Pancreas (tissue), 10 donors: ENCODE measurements at regions not wholly inside any gene's neighbourhood (a gene's known extent, or its start where the extent isn't known, plus 50 kb on each side); places are given as distances from the start of the nearest gene placed in this dataset.
"Not testable (repeated sequence)": the region's sequence is repeated elsewhere in the genome, so short reads cannot be mapped to it uniquely, and the experiment has no call there.

ENCODE experiments used
- ATAC-seq, 4 donors: fragments of 200-7000 bp; cut with Tn5 transposase; one replicate each; pipeline versions ENCODE4 v1.8.0 to v1.9.1; 2020; ENCODE audit warnings: mild to moderate bottlenecking in 4 of 4, moderate library complexity in 4 of 4
- DNase-seq, 6 donors: peaks; one replicate each; pipeline ENCODE4 v3.0.0-alpha.2; 2020
- FAIRE-seq: peaks from 2 replicates; lab custom pipeline; 2012; peaks lifted over from hg19 to GRCh38; lab: Jason Lieb, UNC
- H3K27ac ChIP-seq, 4 donors: fragments of 200-600 bp; sonication (generic); 1 replicate in 3 of 4; 2 replicates in 1 of 4; pipeline versions ENCODE4 v1.5.0 to v1.8.0; 2020
- H3K27me3 ChIP-seq, 4 donors: fragments of 200-600 bp; one replicate each; pipeline ENCODE4 v1.8.0; 2021
- H3K36me3 ChIP-seq, 3 donors: fragments of 200-600 bp; sonication (generic) in 1 of 3; one replicate each; pipeline versions ENCODE4 v1.5.0 to v1.8.0; 2020 to 2021
- H3K4me1 ChIP-seq, 3 donors: fragments of 200-600 bp; one replicate each; pipeline ENCODE4 v1.8.0; 2021
- H3K4me3 ChIP-seq, 4 donors: fragments of 200-600 bp; sonication (generic) in 2 of 4; one replicate each; pipeline versions ENCODE4 v1.5.0 to v1.8.0; 2020 to 2021
- H3K9me3 ChIP-seq, 4 donors: fragments of 200-600 bp; one replicate each; pipeline ENCODE4 v1.8.0; 2021
- CTCF ChIP-seq, 4 donors: fragments of 200-600 bp; sonication (generic) in 3 of 4; IDR thresholded peaks; one replicate each; pipeline versions ENCODE4 v1.5.0 to v1.8.0; 2021; ENCODE audit warnings: antibody characterized with exemption in 4 of 4
- WGBS, 2 donors: extraction: QIAGEN DNeasy Blood & Tissue Kit; methylation state at CpG; one replicate each; pipeline ENCODE4 v1.1.7; 2013; 5-methylcytosine and 5-hydroxymethylcytosine counted together
- intact Hi-C, 3 donors: fragments of 100-400 bp; cut with DNase I; formaldehyde crosslinking; loops; one replicate each; pipeline versions ENCODE4 v1.11.1 to v1.14.2; 2022
- donor health status: healthy with polysubstance abuse.
- donor health status: DM: no; HTN: no; CAD: no; lungs with moderate emphysema.
- donor health status: DM: no; HTN: no; CAD: no.
- donor health status: control.
- donor health status: control.
- donor health status: Bipolar disorder and iron deficiency.
- donor health status: DM: yes; HTN: yes; CAD: no.
- donor health status: DM: no; HTN: no; CAD: no.
- donor health status: DM: no; HTN: no; CAD: no.
- donor health status: DM: yes; HTN: yes; CAD: no.

- Histone ChIP-seq H3K9me3 (no peaks in the 10 kb centered on the region), H3K36me3 (no peaks in the 10 kb centered on the region), H3K4me3 (no peak overlapping the region), H3K27ac (no peak overlapping the region), H3K4me1 (peaks cover 0 to 2% (median 0%) of the 10 kb centered on the region in 3 donors), H3K27me3 (no peaks in the 10 kb centered on the region)
- FAIRE-seq = no peak
- DNase-seq = no peak
- intact Hi-C loops = no loop called here
- TF ChIP-seq CTCF (IDR thresholded peaks at IDR 0.05) = no peak
- no peak for ATAC-seq
- WGBS, 2 donors = 78 to 79% methylated on average over 3 of the region's 3 CpGs
These were observed 314.1 kb downstream of the CETN3 start for GRCh38 chr5:90095292-90096060.

- no peak for ATAC-seq
- no peak for DNase-seq
- 43 to 48% methylated on average over 3 of the region's 3 CpGs for WGBS, 2 donors
- H3K9me3 ChIP-seq = no peaks in the 10 kb centered on the region
- no peaks in the 10 kb centered on the region for H3K27me3 ChIP-seq
- peaks cover 0 to 2% (median 0%) of the 10 kb centered on the region in 3 donors for H3K4me1 ChIP-seq
- H3K36me3 ChIP-seq = no peaks in the 10 kb centered on the region
- no peak overlapping the region for H3K4me3 ChIP-seq
- intact Hi-C loops = no loop called here
- H3K27ac ChIP-seq = no peak overlapping the region
- TF ChIP-seq CTCF (IDR thresholded peaks at IDR 0.05) = no peak
- no peak for FAIRE-seq
These were observed 315.6 kb downstream of the CETN3 start for GRCh38 chr5:90093751-90094485.

GRCh38 chr5:90092734-90093133 is 316.8 kb downstream of the CETN3 start:
- intact Hi-C loops = no loop called here
- Histone ChIP-seq H3K36me3 (no peaks in the 10 kb centered on the region), H3K27ac (no peak overlapping the region), H3K27me3 (no peaks in the 10 kb centered on the region), H3K9me3 (no peaks in the 10 kb centered on the region), H3K4me1 (peaks cover 0 to 2% (median 0%) of the 10 kb centered on the region in 3 donors), H3K4me3 (no peak overlapping the region)
- TF ChIP-seq CTCF (IDR thresholded peaks at IDR 0.05) = no peak
- WGBS, 2 donors = 36 to 43% methylated on average over 3 of the region's 3 CpGs
- no peak for FAIRE-seq
- no peak for ATAC-seq
- DNase-seq = no peak

GRCh38 chr5:90084342-90084741 is 325.2 kb downstream of the CETN3 start:
- no peak for TF ChIP-seq CTCF (IDR thresholded peaks at IDR 0.05)
- H3K4me3 ChIP-seq = no peak overlapping the region
- no peak for DNase-seq
- H3K4me1 ChIP-seq = no peaks in the 10 kb centered on the region
- no peak for ATAC-seq
- intact Hi-C loops = no loop called here
- H3K27ac ChIP-seq = no peak overlapping the region
- no peaks in the 10 kb centered on the region for H3K27me3 ChIP-seq
- WGBS, 2 donors = 83 to 85% methylated on average over 3 of the region's 3 CpGs
- no peaks in the 10 kb centered on the region for H3K36me3 ChIP-seq
- no peaks in the 10 kb centered on the region for H3K9me3 ChIP-seq
- no peak for FAIRE-seq

GRCh38 chr5:90073026-90073570 is 336.5 kb downstream of the CETN3 start:
- DNase-seq, H3K4me1 ChIP-seq, H3K27ac ChIP-seq, H3K36me3 ChIP-seq, H3K27me3 ChIP-seq, intact Hi-C loops, FAIRE-seq, ATAC-seq, H3K4me3 ChIP-seq, H3K9me3 ChIP-seq: not testable (repeated sequence)
- 90 to 92% methylated on average over 21 to 22 of the region's 22 CpGs for WGBS, 2 donors
